Mucosa of descending colon (tissue), 3 donors: ENCODE measurements at regions not wholly inside any gene's neighbourhood (a gene's known extent, or its start where the extent isn't known, plus 50 kb on each side); places are given as distances from the start of the nearest gene placed in this dataset.

ENCODE experiments used
- ATAC-seq: fragments of 200-7000 bp; cut with Tn5 transposase; one replicate; pipeline ENCODE4 v1.9.1; 2020; ENCODE audit warnings: mild to moderate bottlenecking, moderate library complexity
- DNase-seq, 3 donors: peaks; one replicate each; pipeline ENCODE4 v3.0.0-alpha.2; 2020
- H3K36me3 ChIP-seq: fragments of 200-600 bp; one replicate; pipeline ENCODE4 v1.8.0; 2021; ENCODE audit warnings: low read depth, mild to moderate bottlenecking
- H3K4me1 ChIP-seq: fragments of 200-600 bp; one replicate; pipeline ENCODE4 v1.8.0; 2021; ENCODE audit warnings: low read depth, mild to moderate bottlenecking
- H3K4me3 ChIP-seq: fragments of 200-600 bp; one replicate; pipeline ENCODE4 v1.8.0; 2021; ENCODE audit warnings: mild to moderate bottlenecking
- H3K9me3 ChIP-seq: fragments of 200-600 bp; one replicate; pipeline ENCODE4 v1.8.0; 2021; ENCODE audit warnings: mild to moderate bottlenecking
- CTCF ChIP-seq: fragments of 200-600 bp; IDR thresholded peaks from one replicate; pipeline ENCODE4 v1.8.0; 2022; ENCODE audit warnings: antibody characterized with exemption, mild to moderate bottlenecking
- intact Hi-C, 2 donors: fragments of 100-400 bp; cut with DNase I in 1 of 2; cut with micrococcal nuclease in 1 of 2; formaldehyde crosslinking; loops; one replicate each; pipeline versions ENCODE4 v1.11.0 to v1.11.1; 2022; cut with DNase I, micrococcal nuclease
- donor health status: DM: no; HTN: no; CAD: no; lungs with moderate emphysema.
- donor health status: DM: no; HTN: no; CAD: no.
- donor health status: DM: no; HTN: yes; CAD: no.

GRCh38 chr5:163089926-163090325 lies 347.5 kb upstream of the CCNG1 start:
- H3K4me1 ChIP-seq = no peaks in the 10 kb centered on the region
- H3K4me3 ChIP-seq = no peak overlapping the region
- no peak for TF ChIP-seq CTCF
- ATAC-seq = no peak
- no peak for DNase-seq
- H3K9me3 ChIP-seq = no peaks in the 10 kb centered on the region
- H3K36me3 ChIP-seq = no peaks in the 10 kb centered on the region
- intact Hi-C loops = no loop called here

GRCh38 chr5:163094492-163095180 lies 342.8 kb upstream of the CCNG1 start:
- DNase-seq (no peak), ATAC-seq (no peak)
- TF ChIP-seq CTCF = no peak
- no peak overlapping the region for H3K4me3 ChIP-seq
- intact Hi-C loops = no loop called here
- H3K36me3 ChIP-seq = no peaks in the 10 kb centered on the region
- H3K9me3 ChIP-seq = no peaks in the 10 kb centered on the region
- no peaks in the 10 kb centered on the region for H3K4me1 ChIP-seq

- no peak for ATAC-seq
Observed at GRCh38 chr5:163104464-163104863, 332.9 kb upstream of the CCNG1 start.

GRCh38 chr5:163105456-163105855 lies 331.9 kb upstream of the CCNG1 start:
- Histone ChIP-seq H3K9me3 (no peaks in the 10 kb centered on the region), H3K4me3 (no peak overlapping the region), H3K36me3 (no peaks in the 10 kb centered on the region), H3K4me1 (no peaks in the 10 kb centered on the region)
- ATAC-seq (no peak), DNase-seq (no peak)
- intact Hi-C loops = no loop called here
- no peak for TF ChIP-seq CTCF

More at GRCh38 chr5:163104464-163104863, 332.9 kb upstream of the CCNG1 start:
- Histone ChIP-seq H3K36me3 (no peaks in the 10 kb centered on the region), H3K9me3 (no peaks in the 10 kb centered on the region), H3K4me1 (no peaks in the 10 kb centered on the region), H3K4me3 (no peak overlapping the region)
- peak in 1 of 3 donors; percentile 9 for DNase-seq
- TF ChIP-seq CTCF = no peak
- intact Hi-C loops = no loop called here

GRCh38 chr5:163106098-163106497 lies 331.3 kb upstream of the CCNG1 start:
- Histone ChIP-seq H3K4me3 (no peak overlapping the region), H3K36me3 (no peaks in the 10 kb centered on the region), H3K9me3 (no peaks in the 10 kb centered on the region), H3K4me1 (no peaks in the 10 kb centered on the region)
- intact Hi-C loops = no loop called here
- no peak for TF ChIP-seq CTCF
- ATAC-seq = no peak
- DNase-seq = no peak

GRCh38 chr5:163108351-163108750 lies 329.0 kb upstream of the CCNG1 start:
- no peaks in the 10 kb centered on the region for H3K4me1 ChIP-seq
- no peak overlapping the region for H3K4me3 ChIP-seq
- ATAC-seq (no peak), DNase-seq (no peak)
- H3K9me3 ChIP-seq = no peaks in the 10 kb centered on the region
- intact Hi-C loops = no loop called here
- no peaks in the 10 kb centered on the region for H3K36me3 ChIP-seq
- TF ChIP-seq CTCF = no peak
